ENCODE measurements at regions not wholly inside any gene's neighbourhood (a gene's known extent, or its start where the extent isn't known, plus 50 kb on each side); places are given as distances from the start of the nearest gene placed in this dataset.
A peak's percentile ranks its signal among the peaks of the same experiment; 100 is the strongest.

DNA sequence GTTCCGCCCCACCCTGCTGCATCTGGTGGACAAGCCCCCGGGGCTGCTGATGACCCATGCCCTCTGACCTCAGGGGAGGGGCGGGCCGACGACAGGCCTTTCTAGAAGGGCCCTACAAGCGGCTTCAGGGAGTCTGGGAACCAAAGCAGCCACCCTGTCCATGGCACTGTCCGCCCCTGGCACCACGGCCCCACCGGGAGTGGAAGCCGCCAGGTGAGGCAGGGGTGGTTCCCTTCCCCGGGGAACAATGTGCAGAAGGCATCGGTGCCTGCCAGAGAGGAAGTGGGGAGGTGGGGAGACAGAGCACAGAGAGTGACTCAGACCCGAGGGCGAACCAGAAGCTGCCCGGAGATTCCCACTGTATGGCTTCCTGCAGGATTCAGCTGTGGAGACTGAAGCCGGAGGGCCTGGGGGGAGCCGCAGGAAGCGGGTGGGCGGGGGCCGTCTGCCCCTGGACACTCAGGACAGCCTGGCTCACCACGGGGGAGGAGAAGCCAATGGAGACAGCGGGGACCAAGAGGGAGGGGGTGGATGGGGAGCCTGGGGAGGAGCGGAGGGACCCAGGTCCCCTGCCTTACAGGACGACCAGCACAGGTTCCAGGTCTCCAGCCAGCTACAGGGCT lies 134.0 kb downstream of the TPRA1 start:
- no peak for DNase-seq
- Mint-ChIP-seq H3K4me3 (no peak overlapping the region), H3K27me3 (peaks cover 73% of the 10 kb centered on the region), H3K4me1 (peaks cover 4% of the 10 kb centered on the region), H3K27ac (no peak overlapping the region), H3K36me3 (no peaks in the 10 kb centered on the region), H3K9me3 (no peaks in the 10 kb centered on the region)

DNA sequence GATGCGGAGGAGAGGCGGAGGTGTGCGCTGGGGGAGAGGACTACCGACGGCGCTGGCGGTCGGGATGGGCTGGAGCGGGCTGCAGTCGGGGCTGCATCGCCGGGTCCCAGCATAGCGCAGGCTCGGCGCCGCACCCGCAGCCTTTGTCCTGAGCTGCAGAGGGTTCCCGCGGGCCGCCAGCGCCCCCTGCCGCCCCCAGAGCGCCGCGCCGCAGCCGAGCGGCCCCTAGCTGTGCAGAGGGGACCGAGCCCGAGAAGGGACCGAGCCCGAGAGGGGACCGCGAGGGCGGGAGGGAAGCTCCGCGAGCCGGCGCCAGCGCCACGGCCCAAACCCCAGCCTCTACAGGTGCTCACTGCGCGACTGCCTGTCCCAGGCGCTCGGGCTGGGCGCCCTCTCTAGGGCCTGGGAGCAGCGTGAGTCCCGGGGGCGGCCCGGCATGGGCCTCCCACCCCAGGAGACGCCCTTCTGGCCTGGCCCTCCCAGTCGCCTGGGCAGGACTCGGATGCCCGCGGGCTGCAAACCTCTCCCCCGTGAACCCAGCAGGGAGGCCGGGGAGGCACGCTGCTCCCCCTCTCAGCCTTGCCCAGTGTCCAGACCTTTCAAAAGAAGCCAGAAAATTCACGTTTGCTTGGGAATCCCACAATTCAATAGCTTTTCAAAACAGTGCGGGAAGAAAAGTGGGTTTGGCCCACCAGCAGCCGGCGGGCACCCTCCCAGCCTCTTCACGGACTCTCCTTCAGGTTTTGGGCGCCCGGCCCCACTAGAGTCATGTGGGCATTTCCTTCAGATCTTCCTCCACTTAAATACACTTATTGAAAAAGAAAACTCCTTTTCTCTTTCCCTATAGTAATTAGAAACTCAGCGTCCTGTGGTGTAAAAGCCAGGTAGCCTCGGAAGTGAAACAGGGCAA lies 134.7 kb downstream of the TPRA1 start:
- Mint-ChIP-seq H3K4me3 (no peak overlapping the region), H3K27me3 (peaks cover 70% of the 10 kb centered on the region), H3K36me3 (no peaks in the 10 kb centered on the region), H3K9me3 (no peaks in the 10 kb centered on the region), H3K27ac (no peak overlapping the region), H3K4me1 (peaks cover 4% of the 10 kb centered on the region)
- peak; percentile 82 for DNase-seq

DNA sequence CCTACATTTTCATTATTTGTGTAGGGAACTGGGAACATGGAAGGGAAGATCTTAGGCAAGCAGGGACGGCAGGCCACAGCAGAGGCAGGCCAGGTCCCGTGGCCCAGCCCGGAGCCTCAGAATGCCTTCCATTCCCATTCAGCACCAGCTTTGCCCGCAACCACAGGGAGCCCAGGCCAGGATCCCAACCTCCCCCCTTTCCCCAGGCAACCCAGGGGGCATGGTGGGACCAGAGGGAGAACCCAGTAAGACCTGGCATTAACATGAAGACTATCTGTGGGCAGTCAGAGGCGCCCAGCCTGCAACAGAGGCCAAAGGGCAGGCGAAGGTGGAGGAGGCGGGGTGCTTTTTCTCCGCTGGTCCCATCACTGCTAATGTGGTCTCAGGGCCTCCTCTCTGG lies 135.6 kb downstream of the TPRA1 start:
- H3K27me3 Mint-ChIP-seq = peaks cover 69% of the 10 kb centered on the region
- DNase-seq = no peak
- H3K27ac Mint-ChIP-seq = no peak overlapping the region
- H3K9me3 Mint-ChIP-seq = no peaks in the 10 kb centered on the region
- no peak overlapping the region for H3K4me3 Mint-ChIP-seq
- H3K4me1 Mint-ChIP-seq = peaks cover 4% of the 10 kb centered on the region
- no peaks in the 10 kb centered on the region for H3K36me3 Mint-ChIP-seq

DNA sequence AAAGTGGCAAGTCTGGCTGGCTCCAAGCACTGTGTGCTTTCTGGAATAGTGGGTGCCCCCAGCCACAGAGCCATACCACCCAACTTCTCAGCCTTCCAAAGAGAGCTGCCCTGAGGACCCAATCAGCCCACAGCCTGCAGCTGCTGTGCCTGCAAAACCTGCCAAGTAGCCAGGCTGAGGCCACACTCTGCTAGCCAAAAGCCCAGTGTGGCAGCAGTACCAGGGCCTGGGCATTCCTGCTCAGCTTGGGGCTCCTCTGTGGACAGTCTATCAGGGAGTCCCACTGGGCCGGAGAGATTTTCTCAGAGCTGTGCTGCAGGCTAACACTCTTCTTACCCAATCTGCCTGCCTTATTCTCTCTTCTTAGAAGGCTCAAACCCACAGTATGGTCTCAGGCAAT lies 136.5 kb downstream of the TPRA1 start:
- Mint-ChIP-seq H3K27ac (no peak overlapping the region), H3K4me1 (peaks cover 4% of the 10 kb centered on the region), H3K9me3 (no peaks in the 10 kb centered on the region), H3K36me3 (no peaks in the 10 kb centered on the region), H3K4me3 (no peak overlapping the region), H3K27me3 (peaks cover 64% of the 10 kb centered on the region)
- DNase-seq = no peak

DNA sequence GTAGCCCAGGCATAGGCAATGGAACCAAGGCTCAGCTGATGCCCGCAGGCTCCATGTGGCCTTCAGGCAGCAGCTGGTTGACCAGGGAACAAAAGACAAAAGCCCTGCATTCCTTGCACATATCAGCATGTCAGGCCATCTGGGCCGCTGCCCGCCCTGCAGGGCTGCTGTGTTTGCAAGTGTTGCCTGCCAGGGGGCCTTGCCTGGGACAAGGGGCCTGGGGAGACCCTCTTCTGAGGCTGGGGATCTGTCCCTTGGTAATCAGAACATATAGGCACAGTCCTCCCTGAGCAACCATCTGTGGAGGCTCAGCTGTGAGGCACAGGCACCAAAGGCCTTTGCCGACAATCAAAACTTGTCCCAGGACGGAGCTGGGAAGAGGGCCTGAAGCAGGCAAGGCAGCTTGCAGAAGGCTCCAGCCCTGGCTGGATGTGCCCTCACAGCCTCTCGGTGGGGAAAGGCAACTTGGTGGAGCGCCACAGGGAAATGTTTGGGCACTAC lies 138.2 kb downstream of the TPRA1 start:
- Mint-ChIP-seq H3K27me3 (peaks cover 53% of the 10 kb centered on the region), H3K4me1 (peaks cover 4% of the 10 kb centered on the region), H3K4me3 (no peak overlapping the region), H3K27ac (no peak overlapping the region), H3K9me3 (no peaks in the 10 kb centered on the region), H3K36me3 (no peaks in the 10 kb centered on the region)
- DNase-seq = no peak

DNA sequence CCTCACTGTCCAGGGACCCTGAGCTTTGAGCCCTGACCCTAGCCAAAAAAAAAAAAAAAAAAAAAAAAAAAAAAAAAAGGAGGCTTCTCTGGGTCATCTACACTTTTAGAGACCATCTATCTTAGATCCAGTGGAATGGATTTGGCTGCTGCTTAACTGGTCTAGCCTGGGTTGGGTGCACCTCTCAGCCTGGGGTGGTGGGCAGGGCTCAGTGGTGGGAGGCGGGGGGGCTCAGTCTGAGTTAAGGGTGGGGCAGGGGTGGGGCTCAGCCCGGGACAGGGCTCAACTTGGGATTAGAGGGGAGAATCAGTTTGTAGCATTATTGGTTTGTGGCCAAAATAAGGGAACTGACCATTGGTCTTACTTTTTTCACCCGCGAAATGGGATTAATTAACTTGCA lies 139.2 kb downstream of the TPRA1 start:
- peaks cover 42% of the 10 kb centered on the region for H3K27me3 Mint-ChIP-seq
- no peaks in the 10 kb centered on the region for H3K36me3 Mint-ChIP-seq
- no peak overlapping the region for H3K4me3 Mint-ChIP-seq
- no peak overlapping the region for H3K27ac Mint-ChIP-seq
- no peak for DNase-seq
- no peaks in the 10 kb centered on the region for H3K9me3 Mint-ChIP-seq
- peaks cover 4% of the 10 kb centered on the region for H3K4me1 Mint-ChIP-seq

DNA sequence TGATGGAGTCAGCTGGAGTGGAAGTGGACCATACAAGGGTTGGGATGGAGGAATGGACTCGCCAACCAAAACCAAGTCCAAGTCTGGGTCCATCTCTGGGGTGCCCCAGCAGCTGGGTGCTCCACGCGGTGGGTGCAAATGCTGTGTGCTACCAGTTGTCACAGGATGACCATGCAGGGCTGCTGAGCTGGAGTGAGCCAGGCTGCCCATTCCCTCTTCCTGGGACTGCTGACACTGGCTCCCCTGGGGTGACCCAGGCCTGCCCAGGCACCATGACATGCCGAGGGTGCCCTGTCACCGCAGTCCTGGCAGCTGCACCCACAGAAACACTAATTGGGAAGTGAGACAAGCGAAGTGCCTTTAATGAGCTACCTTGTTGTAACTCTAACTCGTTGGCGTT lies 140.2 kb downstream of the TPRA1 start:
- Mint-ChIP-seq H3K9me3 (no peaks in the 10 kb centered on the region), H3K27me3 (peaks cover 35% of the 10 kb centered on the region)

DNA sequence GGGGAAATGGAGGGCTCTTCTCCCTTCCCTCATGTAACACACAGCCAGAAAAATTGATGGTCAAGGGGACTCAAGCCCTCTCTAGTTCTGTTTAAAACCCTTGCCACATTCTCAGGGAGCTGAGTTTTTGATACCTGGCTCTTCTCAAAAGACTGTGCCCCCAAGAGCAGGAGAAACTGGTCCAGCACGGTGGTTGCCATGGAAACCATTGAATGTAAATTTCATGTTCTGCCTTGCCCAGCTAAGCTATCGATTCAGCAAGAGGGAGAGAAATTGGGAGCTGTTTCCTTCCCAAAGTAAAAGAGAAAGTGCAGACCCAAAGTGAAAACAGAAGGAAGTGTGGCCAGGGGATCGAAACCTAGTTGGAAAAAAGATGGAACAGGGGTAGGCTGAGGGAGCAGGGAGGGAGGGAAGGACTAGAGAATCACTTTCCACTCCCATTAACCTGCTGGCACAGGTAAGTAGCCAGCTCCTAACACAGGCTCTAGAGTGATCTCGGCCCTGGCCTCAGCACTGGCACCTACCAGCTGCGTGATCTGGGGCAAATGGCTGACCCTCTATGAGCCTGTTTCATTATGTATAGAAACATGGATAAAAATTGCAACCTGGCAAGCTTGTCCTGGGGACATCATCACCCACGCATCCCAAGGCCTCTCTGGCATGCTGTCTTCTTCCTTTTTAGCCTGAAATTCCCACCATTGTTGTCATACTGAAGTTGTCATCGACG lies 140.9 kb downstream of the TPRA1 start:
- DNase-seq = no peak
- Mint-ChIP-seq H3K36me3 (no peaks in the 10 kb centered on the region), H3K4me1 (no peaks in the 10 kb centered on the region), H3K27ac (no peak overlapping the region), H3K27me3 (peaks cover 28% of the 10 kb centered on the region), H3K9me3 (no peaks in the 10 kb centered on the region), H3K4me3 (no peak overlapping the region)

More for the DNA sequence above, 140.2 kb downstream of the TPRA1 start:
- no peak for DNase-seq
- no peak overlapping the region for H3K27ac Mint-ChIP-seq
- peaks cover under 1% of the 10 kb centered on the region for H3K4me1 Mint-ChIP-seq
- no peaks in the 10 kb centered on the region for H3K36me3 Mint-ChIP-seq
- H3K4me3 Mint-ChIP-seq = no peak overlapping the region

DNA sequence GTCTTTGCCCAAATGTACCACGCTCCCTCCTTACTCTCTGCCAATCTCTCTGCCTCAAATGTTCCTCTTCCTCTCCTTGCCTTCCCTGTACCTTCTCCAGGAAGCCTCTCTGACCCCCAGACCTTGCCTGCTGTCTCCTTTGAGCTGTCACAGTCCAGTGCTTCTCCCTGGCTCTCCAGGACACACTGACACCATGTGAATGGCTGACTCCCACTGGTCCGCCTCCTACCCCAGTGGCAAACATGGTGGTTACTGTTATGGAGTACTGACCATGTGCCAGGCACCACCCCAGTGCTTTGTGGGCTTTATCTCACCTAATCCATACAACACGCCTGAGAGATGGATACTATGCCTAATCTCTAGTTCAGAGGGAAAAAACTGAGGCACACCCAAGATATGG lies 141.9 kb downstream of the TPRA1 start:
- Mint-ChIP-seq H3K4me3 (no peak overlapping the region), H3K27me3 (peaks cover 22% of the 10 kb centered on the region), H3K9me3 (no peaks in the 10 kb centered on the region), H3K36me3 (no peaks in the 10 kb centered on the region), H3K27ac (no peak overlapping the region), H3K4me1 (no peaks in the 10 kb centered on the region)
- no peak for DNase-seq

DNA sequence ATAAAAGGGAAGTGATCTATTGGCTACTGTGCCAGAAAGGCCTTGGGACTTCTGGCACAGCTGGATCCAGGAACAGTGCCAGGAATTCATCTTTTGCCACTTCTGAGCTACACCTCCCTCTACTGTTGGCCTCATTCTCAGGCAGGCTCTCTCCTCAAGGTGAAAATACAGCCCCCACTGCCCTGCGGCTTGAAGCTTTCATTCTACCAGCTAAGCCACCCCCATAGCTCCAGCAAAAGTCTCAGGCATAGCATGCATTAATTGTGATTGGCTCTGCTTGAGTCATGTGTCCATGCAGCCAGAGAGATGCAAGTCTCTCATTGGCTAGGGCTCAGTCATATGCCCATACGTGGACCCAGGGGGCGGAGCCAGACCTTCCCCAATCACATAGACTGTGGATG lies 142.4 kb downstream of the TPRA1 start:
- no peaks in the 10 kb centered on the region for H3K9me3 Mint-ChIP-seq
- no peaks in the 10 kb centered on the region for H3K4me1 Mint-ChIP-seq
- peaks cover 22% of the 10 kb centered on the region for H3K27me3 Mint-ChIP-seq
- H3K27ac Mint-ChIP-seq = no peak overlapping the region
- H3K36me3 Mint-ChIP-seq = no peaks in the 10 kb centered on the region
- no peak for DNase-seq
- H3K4me3 Mint-ChIP-seq = no peak overlapping the region

DNA sequence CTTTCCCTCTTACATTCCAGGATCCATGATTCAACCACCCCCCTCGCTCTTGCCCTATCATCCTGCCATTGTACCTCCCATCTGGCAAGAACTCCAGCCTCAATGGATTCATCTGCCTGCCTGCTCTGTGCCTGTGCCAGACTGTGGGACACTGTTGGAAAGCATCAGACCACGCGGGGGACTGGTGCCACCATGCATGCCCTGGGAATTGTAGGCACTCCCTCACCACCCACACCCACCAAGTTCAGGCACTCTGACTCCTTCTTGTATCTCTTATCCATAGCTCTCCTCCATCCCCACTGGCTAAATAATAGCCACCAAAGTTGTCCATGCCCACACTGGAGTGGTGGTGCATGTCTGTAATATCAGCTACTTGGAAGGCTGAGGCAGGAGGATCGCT lies 143.8 kb downstream of the TPRA1 start:
- DNase-seq = no peak

DNA sequence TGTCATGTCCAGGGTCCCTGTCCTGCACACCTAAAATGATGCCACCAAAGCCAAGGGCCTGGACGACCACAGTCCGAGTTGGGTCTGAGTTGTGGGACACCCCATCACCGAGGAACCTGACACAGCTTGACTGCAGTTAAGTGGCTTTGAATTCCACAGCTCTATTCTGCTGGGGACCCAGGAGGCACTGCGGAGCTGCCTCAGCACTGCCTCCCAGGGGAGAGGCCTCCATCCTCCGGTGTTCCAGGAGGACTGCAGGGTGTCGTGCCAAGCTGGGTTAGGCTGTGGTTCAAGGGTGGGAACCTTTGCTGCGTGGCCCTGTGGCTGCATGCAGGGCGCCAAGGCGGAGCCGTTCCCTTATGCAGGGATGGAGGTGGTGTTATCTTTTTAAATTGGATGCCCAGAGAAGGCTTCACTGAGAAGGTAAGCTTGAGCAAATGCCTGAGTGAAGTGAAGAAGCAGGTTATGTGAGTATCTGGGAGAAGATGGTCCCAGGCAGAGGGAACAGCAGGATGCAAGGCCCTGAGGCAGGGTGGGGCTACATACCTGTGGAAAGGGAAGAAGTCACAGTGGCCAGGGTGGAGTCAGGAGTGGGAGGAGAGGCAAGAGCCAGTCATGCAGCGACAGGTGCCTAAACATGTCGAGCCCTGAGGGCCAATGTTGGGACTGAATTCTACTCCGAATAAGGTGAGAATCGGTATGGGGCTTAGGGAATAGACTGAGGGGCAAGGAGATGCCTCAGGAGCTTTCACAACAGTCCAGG lies 144.8 kb downstream of the TPRA1 start:
- no peaks in the 10 kb centered on the region for H3K36me3 Mint-ChIP-seq
- H3K27ac Mint-ChIP-seq = no peak overlapping the region
- peaks cover 11% of the 10 kb centered on the region for H3K27me3 Mint-ChIP-seq
- no peak for DNase-seq
- no peaks in the 10 kb centered on the region for H3K4me1 Mint-ChIP-seq
- H3K4me3 Mint-ChIP-seq = no peak overlapping the region
- H3K9me3 Mint-ChIP-seq = no peaks in the 10 kb centered on the region

More for the DNA sequence above, 143.8 kb downstream of the TPRA1 start:
- Mint-ChIP-seq H3K36me3 (no peaks in the 10 kb centered on the region), H3K9me3 (no peaks in the 10 kb centered on the region), H3K27me3 (peaks cover 14% of the 10 kb centered on the region), H3K4me1 (no peaks in the 10 kb centered on the region), H3K27ac (no peak overlapping the region), H3K4me3 (no peak overlapping the region)

DNA sequence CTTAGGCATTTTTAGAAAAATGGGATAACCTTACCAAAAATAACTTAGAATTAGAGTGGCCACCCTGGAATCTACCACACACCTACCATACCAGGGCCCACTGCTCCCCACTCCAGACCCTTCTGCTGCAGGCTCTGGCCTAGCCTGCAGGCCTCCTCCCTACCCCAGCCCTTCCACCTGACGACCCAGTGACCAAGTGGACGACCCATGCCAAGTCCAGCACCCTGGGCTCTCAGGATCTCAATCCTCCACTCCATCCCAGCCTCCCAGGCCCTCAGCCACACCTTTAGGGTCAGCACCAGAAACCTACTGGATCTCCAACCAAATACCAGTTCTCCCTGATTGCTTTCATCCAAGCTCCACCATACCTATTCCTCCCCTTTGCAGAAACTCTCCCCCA lies 145.8 kb downstream of the TPRA1 start:
- Mint-ChIP-seq H3K36me3 (no peaks in the 10 kb centered on the region), H3K27me3 (peaks cover 7% of the 10 kb centered on the region), H3K4me3 (no peak overlapping the region), H3K9me3 (no peaks in the 10 kb centered on the region), H3K4me1 (no peaks in the 10 kb centered on the region), H3K27ac (no peak overlapping the region)
- DNase-seq = no peak

DNA sequence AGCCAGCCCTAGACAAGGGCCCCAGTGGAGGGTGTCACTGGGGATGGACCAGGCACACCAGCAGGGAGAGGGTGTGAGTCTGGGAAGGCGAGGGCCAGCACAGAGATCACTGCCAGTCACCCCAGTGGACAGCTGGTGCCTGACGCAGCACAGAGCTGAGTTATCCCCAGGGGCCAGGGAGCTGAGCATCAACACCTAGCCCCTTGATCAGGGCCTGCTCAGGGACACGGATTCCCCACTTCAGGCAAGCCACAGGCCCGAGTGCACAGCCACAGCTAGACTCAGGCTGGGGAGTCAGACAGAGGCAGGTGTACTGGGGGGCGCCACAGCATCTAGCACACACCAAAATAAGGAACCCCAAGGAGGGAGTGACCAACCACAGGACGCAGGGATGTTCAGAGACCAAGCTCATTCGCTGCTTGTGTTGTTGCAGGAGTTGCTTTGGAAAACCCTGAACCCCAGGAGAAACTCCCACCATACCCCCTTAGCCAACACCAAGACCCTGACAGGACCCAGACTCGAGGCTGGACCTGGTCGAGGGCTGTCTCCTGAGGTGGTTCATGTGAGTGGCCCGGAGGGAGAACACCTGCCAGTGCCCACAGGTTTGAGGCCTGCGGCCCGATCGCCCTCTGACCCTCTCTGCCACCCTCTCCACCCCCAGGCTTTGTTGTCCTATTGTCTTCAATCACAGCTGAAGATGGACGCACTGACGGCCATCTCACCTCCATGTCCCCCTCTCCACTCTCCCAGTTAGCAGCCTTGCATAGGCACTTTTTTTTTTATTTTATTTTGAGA lies 146.8 kb downstream of the TPRA1 start:
- Mint-ChIP-seq H3K36me3 (no peaks in the 10 kb centered on the region), H3K27ac (no peak overlapping the region)

More for the DNA sequence above, 146.8 kb downstream of the TPRA1 start:
- H3K9me3 Mint-ChIP-seq = no peaks in the 10 kb centered on the region
- H3K27me3 Mint-ChIP-seq = peaks cover 4% of the 10 kb centered on the region
- no peak for DNase-seq
- no peak overlapping the region for H3K4me3 Mint-ChIP-seq
- no peaks in the 10 kb centered on the region for H3K4me1 Mint-ChIP-seq

Measured in activated naive CD8-positive, alpha-beta T cell treated with anti-CD3 and anti-CD28 coated beads for 36 hours (primary cell).